ENCODE measurements at regions not wholly inside any gene's neighbourhood (a gene's known extent, or its start where the extent isn't known, plus 50 kb on each side); places are given as distances from the start of the nearest gene placed in this dataset.
A peak's percentile ranks its signal among the peaks of the same experiment; 100 is the strongest.
"Not testable (repeated sequence)": the region's sequence is repeated elsewhere in the genome, so short reads cannot be mapped to it uniquely, and the experiment has no call there.

- DNase-seq (ENCODE audit: low read depth in 2 of 2): no peak
Measured at GRCh38 chr6:71589254-71589653, 297.1 kb upstream of the RIMS1 start.

GRCh38 chr6:71592643-71593042, 293.7 kb upstream of the RIMS1 start:
- no peak for DNase-seq (ENCODE audit: low read depth in 2 of 2)

GRCh38 chr6:71599359-71599758, 287.0 kb upstream of the RIMS1 start:
- no peak for DNase-seq (ENCODE audit: low read depth in 2 of 2)

GRCh38 chr6:71602385-71603007, 283.9 kb upstream of the RIMS1 start:
- DNase-seq (ENCODE audit: low read depth in 2 of 2): no peak

- DNase-seq (ENCODE audit: low read depth in 2 of 2): no peak
Measured at GRCh38 chr6:71603021-71603420, 283.3 kb upstream of the RIMS1 start.

GRCh38 chr6:71608646-71609045, 277.7 kb upstream of the RIMS1 start:
- no peak for DNase-seq (ENCODE audit: low read depth in 2 of 2)

- DNase-seq (ENCODE audit: low read depth in 2 of 2): no peak
Measured at GRCh38 chr6:71619836-71620235, 266.5 kb upstream of the RIMS1 start.

GRCh38 chr6:71621918-71622519, 264.3 kb upstream of the RIMS1 start:
- DNase-seq (ENCODE audit: low read depth in 2 of 2): peak in 1 of 2 donors; percentile 34

- peak in 1 of 2 donors; percentile 25 for DNase-seq (ENCODE audit: low read depth in 2 of 2)
Measured at GRCh38 chr6:71642120-71642519, 244.2 kb upstream of the RIMS1 start.

GRCh38 chr6:71642793-71643192, 243.6 kb upstream of the RIMS1 start:
- DNase-seq (ENCODE audit: low read depth in 2 of 2): no peak

- DNase-seq (ENCODE audit: low read depth in 2 of 2): no peak
Measured at GRCh38 chr6:71645299-71645698, 241.1 kb upstream of the RIMS1 start.

GRCh38 chr6:71649915-71650314, 236.4 kb upstream of the RIMS1 start:
- DNase-seq (ENCODE audit: low read depth in 2 of 2): no peak

- DNase-seq (ENCODE audit: low read depth in 2 of 2): no peak
Measured at GRCh38 chr6:71651636-71652035, 234.7 kb upstream of the RIMS1 start.

GRCh38 chr6:71656121-71656520, 230.2 kb upstream of the RIMS1 start:
- DNase-seq (ENCODE audit: low read depth in 2 of 2): no peak

GRCh38 chr6:71665931-71666330, 220.4 kb upstream of the RIMS1 start:
- no peak for DNase-seq (ENCODE audit: low read depth in 2 of 2)

GRCh38 chr6:71672876-71673275, 213.5 kb upstream of the RIMS1 start:
- DNase-seq (ENCODE audit: low read depth in 2 of 2): no peak

- no peak for DNase-seq (ENCODE audit: low read depth in 2 of 2)
Measured at GRCh38 chr6:71675386-71675785, 211.0 kb upstream of the RIMS1 start.

- DNase-seq (ENCODE audit: low read depth in 2 of 2): no peak
Measured at GRCh38 chr6:71676298-71676697, 210.1 kb upstream of the RIMS1 start.

- no peak for DNase-seq (ENCODE audit: low read depth in 2 of 2)
Measured at GRCh38 chr6:71678091-71678490, 208.3 kb upstream of the RIMS1 start.

- DNase-seq (ENCODE audit: low read depth in 2 of 2): no peak
Measured at GRCh38 chr6:71681234-71681867, 205.0 kb upstream of the RIMS1 start.

GRCh38 chr6:71686021-71686677, 200.2 kb upstream of the RIMS1 start:
- DNase-seq (ENCODE audit: low read depth in 2 of 2): not testable (repeated sequence)

GRCh38 chr6:71698702-71699101, 187.6 kb upstream of the RIMS1 start:
- DNase-seq (ENCODE audit: low read depth in 2 of 2): no peak

GRCh38 chr6:71706523-71706922, 179.8 kb upstream of the RIMS1 start:
- no peak for DNase-seq (ENCODE audit: low read depth in 2 of 2)
